Esophagus squamous epithelium (tissue), 5 donors: ENCODE measurements at regions not wholly inside any gene's neighbourhood (a gene's known extent, or its start where the extent isn't known, plus 50 kb on each side); places are given as distances from the start of the nearest gene placed in this dataset.

Experiments
- DNase-seq: peaks from one replicate; lab custom pipeline; 2025; lab: John Stamatoyannopoulos, UW
- H3K27ac ChIP-seq, 4 donors: fragments of 200-600 bp; sonication (generic); one replicate each; pipeline ENCODE4 v1.5.1; 2016 to 2019; ENCODE audit warnings: mild to moderate bottlenecking in 1 of 4
- H3K27me3 ChIP-seq, 4 donors: fragments of 200-600 bp; sonication (generic); 1 replicate in 3 of 4; 2 replicates in 1 of 4; pipeline versions ENCODE4 v1.5.1 to v1.6.0; 2017 to 2021; ENCODE audit warnings: antibody characterized with exemption in 1 of 4
- H3K36me3 ChIP-seq, 3 donors: fragments of 200-600 bp; sonication (generic); one replicate each; pipeline ENCODE4 v1.5.1; 2016 to 2019
- H3K4me1 ChIP-seq, 3 donors: fragments of 200-600 bp; sonication (generic); one replicate each; pipeline ENCODE4 v1.5.1; 2017 to 2019
- H3K4me3 ChIP-seq, 4 donors: fragments of 200-600 bp; sonication (generic); 1 replicate in 3 of 4; 2 replicates in 1 of 4; pipeline ENCODE4 v1.5.1; 2016 to 2019; ENCODE audit warnings: mild to moderate bottlenecking in 2 of 4, moderate library complexity in 1 of 4
- H3K9me3 ChIP-seq, 3 donors: fragments of 200-600 bp; sonication (generic); one replicate each; pipeline ENCODE4 v1.5.1; 2016 to 2019
- CTCF ChIP-seq, 6 experiments: fragments of 450-650 bp in 4 of 6; fragments of 200-600 bp in 2 of 6; sonication (generic) in 2 of 6; IDR thresholded peaks; one replicate each; pipeline ENCODE4 v1.5.1; 2016 to 2019; ENCODE audit warnings: antibody characterized with exemption in 6 of 6, mild to moderate bottlenecking in 4 of 6, moderate library complexity in 4 of 6
- POLR2A ChIP-seq, 4 donors: fragments of 450-650 bp; IDR thresholded peaks; one replicate each; pipeline ENCODE4 v1.6.1; 2017; ENCODE audit warnings: antibody characterized with exemption in 4 of 4, mild to moderate bottlenecking in 4 of 4, moderate library complexity in 3 of 4
- WGBS, 2 donors: methylation state at CpG; one replicate each; pipeline ENCODE4 v1.1.5; 2018; 5-methylcytosine and 5-hydroxymethylcytosine counted together
- intact Hi-C: fragments of 100-400 bp; cut with DNase I; formaldehyde crosslinking; loops from one replicate; pipeline ENCODE4 v1.15.0; 2022
- donor health status: DM: yes; HTN: yes; CAD: no.

- no peak for TF ChIP-seq POLR2A (IDR thresholded peaks at IDR 0.05)
- intact Hi-C loops: no loop called here
- H3K36me3 ChIP-seq: no peaks in the 10 kb centered on the region
- H3K27ac ChIP-seq: no peak overlapping the region
- WGBS, 2 donors: 51 to 69% methylated on average over 4 of the region's 6 CpGs
- H3K4me3 ChIP-seq: no peak overlapping the region
- no peaks in the 10 kb centered on the region for H3K27me3 ChIP-seq
- no peaks in the 10 kb centered on the region for H3K9me3 ChIP-seq
- DNase-seq: no peak
- H3K4me1 ChIP-seq: peaks cover 0 to 5% (median 0%) of the 10 kb centered on the region in 3 donors
These were observed 404.4 kb upstream of the CCDC196 start for GRCh38 chr14:66081594-66082376.

- Histone ChIP-seq H3K27me3 (no peaks in the 10 kb centered on the region), H3K27ac (no peak overlapping the region), H3K9me3 (no peaks in the 10 kb centered on the region), H3K4me3 (no peak overlapping the region), H3K36me3 (no peaks in the 10 kb centered on the region), H3K4me1 (no peaks in the 10 kb centered on the region)
- no peak for DNase-seq
- intact Hi-C loops: no loop called here
- 65 to 76% methylated on average over 4 of the region's 4 CpGs for WGBS, 2 donors
- TF ChIP-seq CTCF (IDR thresholded peaks at IDR 0.05) (no peak), POLR2A (IDR thresholded peaks at IDR 0.05) (no peak)
These were observed 400.9 kb upstream of the CCDC196 start for GRCh38 chr14:66085224-66085623.

GRCh38 chr14:66085665-66086064 lies 400.5 kb upstream of the CCDC196 start:
- intact Hi-C loops: no loop called here
- TF ChIP-seq POLR2A (IDR thresholded peaks at IDR 0.05) (no peak), CTCF (IDR thresholded peaks at IDR 0.05) (no peak)
- H3K36me3 ChIP-seq: no peaks in the 10 kb centered on the region
- no peak overlapping the region for H3K4me3 ChIP-seq
- H3K27me3 ChIP-seq: no peaks in the 10 kb centered on the region
- H3K9me3 ChIP-seq: no peaks in the 10 kb centered on the region
- no peaks in the 10 kb centered on the region for H3K4me1 ChIP-seq
- DNase-seq: no peak
- H3K27ac ChIP-seq: no peak overlapping the region
- WGBS, 2 donors: 83 to 87% methylated on average over 8 of the region's 8 CpGs

- H3K4me3 ChIP-seq: no peak overlapping the region
- 11 to 14% methylated on average over 3 to 4 of the region's 4 CpGs for WGBS, 2 donors
These were observed 398.9 kb upstream of the CCDC196 start for GRCh38 chr14:66087231-66087630.

GRCh38 chr14:66088656-66089055 lies 397.5 kb upstream of the CCDC196 start:
- Histone ChIP-seq H3K27me3 (no peaks in the 10 kb centered on the region), H3K4me1 (no peaks in the 10 kb centered on the region), H3K36me3 (no peaks in the 10 kb centered on the region), H3K9me3 (no peaks in the 10 kb centered on the region), H3K4me3 (no peak overlapping the region), H3K27ac (no peak overlapping the region)
- intact Hi-C loops: no loop called here
- WGBS, 2 donors: 79 to 85% methylated on average over 3 of the region's 3 CpGs
- TF ChIP-seq POLR2A (IDR thresholded peaks at IDR 0.05): no peak
- no peak for TF ChIP-seq CTCF (IDR thresholded peaks at IDR 0.05)
- DNase-seq: no peak

More at GRCh38 chr14:66087231-66087630, 398.9 kb upstream of the CCDC196 start:
- intact Hi-C loops: no loop called here
- DNase-seq: no peak
- Histone ChIP-seq H3K36me3 (no peaks in the 10 kb centered on the region), H3K9me3 (no peaks in the 10 kb centered on the region), H3K27me3 (no peaks in the 10 kb centered on the region), H3K27ac (no peak overlapping the region), H3K4me1 (no peaks in the 10 kb centered on the region)
- TF ChIP-seq POLR2A (IDR thresholded peaks at IDR 0.05): no peak
- TF ChIP-seq CTCF (IDR thresholded peaks at IDR 0.05): no peak
